ENCODE measurements at regions not wholly inside any gene's neighbourhood (a gene's known extent, or its start where the extent isn't known, plus 50 kb on each side); places are given as distances from the start of the nearest gene placed in this dataset.

DNA sequence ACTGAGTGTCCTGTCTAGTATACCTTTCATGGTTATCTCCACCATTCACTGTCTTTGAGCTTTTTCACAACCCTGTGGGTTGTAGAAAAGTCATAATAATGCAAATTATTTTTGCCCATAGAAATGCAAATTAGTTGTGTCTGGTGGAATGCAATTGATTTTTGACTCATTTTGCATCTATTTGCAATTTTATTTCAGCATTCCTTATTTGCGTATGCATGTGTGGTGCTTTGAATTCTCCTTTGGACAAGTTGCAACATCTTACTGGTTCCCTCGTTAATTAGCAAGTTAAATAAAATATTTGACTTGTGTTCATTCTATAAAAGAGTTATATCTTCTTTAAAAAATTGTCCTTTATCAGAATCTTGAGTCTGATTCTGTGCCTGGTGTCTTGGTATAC lies 297.3 kb upstream of the CASK start:
- Histone ChIP-seq H3F3A (ENCODE audit: low read depth) (no peaks in the 10 kb centered on the region), H3K4me1 (ENCODE audit: insufficient read depth, low read length, poor library complexity, severe bottlenecking) (no peaks in the 10 kb centered on the region), H4K20me1 (ENCODE audit: insufficient read depth, low read length, poor library complexity, severe bottlenecking) (no peaks in the 10 kb centered on the region), H3K9ac (ENCODE audit: low read depth, low read length, poor library complexity, severe bottlenecking) (no peak overlapping the region), H3K36me3 (ENCODE audit: insufficient read depth, low read length) (no peaks in the 10 kb centered on the region), H3K9me2 (replicated peaks; ENCODE audit: low read depth, low read length) (no peaks in the 10 kb centered on the region), H3K27me3 (ENCODE audit: insufficient read depth, low read length, poor library complexity, severe bottlenecking) (no peaks in the 10 kb centered on the region), H3K9me3 (ENCODE audit: insufficient read depth, low read depth, low read length) (no peaks in the 10 kb centered on the region), H3K4me3 (ENCODE audit: low read length, poor library complexity, severe bottlenecking) (no peak overlapping the region), H3K79me2 (ENCODE audit: insufficient read depth, low read length) (no peaks in the 10 kb centered on the region), H3K4me2 (ENCODE audit: low read depth, low read length, poor library complexity, severe bottlenecking) (no peak overlapping the region), H2AFZ (ENCODE audit: low read length) (no peak overlapping the region)
- TF ChIP-seq EZH2phosphoT487 (IDR thresholded peaks at IDR 0.05; ENCODE audit: borderline replicate concordance): no peak
- TF ChIP-seq, protein P1, sequence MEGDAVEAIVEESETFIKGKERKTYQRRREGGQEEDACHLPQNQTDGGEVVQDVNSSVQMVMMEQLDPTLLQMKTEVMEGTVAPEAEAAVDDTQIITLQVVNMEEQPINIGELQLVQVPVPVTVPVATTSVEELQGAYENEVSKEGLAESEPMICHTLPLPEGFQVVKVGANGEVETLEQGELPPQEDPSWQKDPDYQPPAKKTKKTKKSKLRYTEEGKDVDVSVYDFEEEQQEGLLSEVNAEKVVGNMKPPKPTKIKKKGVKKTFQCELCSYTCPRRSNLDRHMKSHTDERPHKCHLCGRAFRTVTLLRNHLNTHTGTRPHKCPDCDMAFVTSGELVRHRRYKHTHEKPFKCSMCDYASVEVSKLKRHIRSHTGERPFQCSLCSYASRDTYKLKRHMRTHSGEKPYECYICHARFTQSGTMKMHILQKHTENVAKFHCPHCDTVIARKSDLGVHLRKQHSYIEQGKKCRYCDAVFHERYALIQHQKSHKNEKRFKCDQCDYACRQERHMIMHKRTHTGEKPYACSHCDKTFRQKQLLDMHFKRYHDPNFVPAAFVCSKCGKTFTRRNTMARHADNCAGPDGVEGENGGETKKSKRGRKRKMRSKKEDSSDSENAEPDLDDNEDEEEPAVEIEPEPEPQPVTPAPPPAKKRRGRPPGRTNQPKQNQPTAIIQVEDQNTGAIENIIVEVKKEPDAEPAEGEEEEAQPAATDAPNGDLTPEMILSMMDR (conservative IDR thresholded peaks at IDR 0.05; ENCODE audit: low read length): no peak

- no peaks in the 10 kb centered on the region for H3K27me3 ChIP-seq (ENCODE audit: insufficient read depth, low read length, poor library complexity, severe bottlenecking)
- no peaks in the 10 kb centered on the region for H3K36me3 ChIP-seq (ENCODE audit: insufficient read depth, low read length)
- no peak overlapping the region for H3K9ac ChIP-seq (ENCODE audit: low read depth, low read length, poor library complexity, severe bottlenecking)
- no peak overlapping the region for H3K4me2 ChIP-seq (ENCODE audit: low read depth, low read length, poor library complexity, severe bottlenecking)
- no peaks in the 10 kb centered on the region for H4K20me1 ChIP-seq (ENCODE audit: insufficient read depth, low read length, poor library complexity, severe bottlenecking)
- no peaks in the 10 kb centered on the region for H3K9me2 ChIP-seq (replicated peaks; ENCODE audit: low read depth, low read length)
- no peak overlapping the region for H2AFZ ChIP-seq (ENCODE audit: low read length)
- H3K9me3 ChIP-seq (ENCODE audit: insufficient read depth, low read depth, low read length): no peaks in the 10 kb centered on the region
- no peaks in the 10 kb centered on the region for H3K4me1 ChIP-seq (ENCODE audit: insufficient read depth, low read length, poor library complexity, severe bottlenecking)
- H3K79me2 ChIP-seq (ENCODE audit: insufficient read depth, low read length): no peaks in the 10 kb centered on the region
- H3K4me3 ChIP-seq (ENCODE audit: low read length, poor library complexity, severe bottlenecking): no peak overlapping the region
- TF ChIP-seq, protein P1 (conservative IDR thresholded peaks at IDR 0.05; ENCODE audit: low read length): no peak
- TF ChIP-seq EZH2phosphoT487 (IDR thresholded peaks at IDR 0.05; ENCODE audit: borderline replicate concordance): no peak
- H3F3A ChIP-seq (ENCODE audit: low read depth): no peaks in the 10 kb centered on the region
These were observed 296.7 kb upstream of the CASK start for GRCh38 chrX:42220083-42220482.

- Histone ChIP-seq H3K4me2 (ENCODE audit: low read depth, low read length, poor library complexity, severe bottlenecking) (no peak overlapping the region), H3K9me3 (ENCODE audit: insufficient read depth, low read depth, low read length) (no peaks in the 10 kb centered on the region), H3K4me1 (ENCODE audit: insufficient read depth, low read length, poor library complexity, severe bottlenecking) (no peaks in the 10 kb centered on the region), H3F3A (ENCODE audit: low read depth) (no peaks in the 10 kb centered on the region), H3K9ac (ENCODE audit: low read depth, low read length, poor library complexity, severe bottlenecking) (no peak overlapping the region), H3K79me2 (ENCODE audit: insufficient read depth, low read length) (no peaks in the 10 kb centered on the region), H3K36me3 (ENCODE audit: insufficient read depth, low read length) (no peaks in the 10 kb centered on the region), H3K27me3 (ENCODE audit: insufficient read depth, low read length, poor library complexity, severe bottlenecking) (no peaks in the 10 kb centered on the region), H3K9me2 (replicated peaks; ENCODE audit: low read depth, low read length) (no peaks in the 10 kb centered on the region), H4K20me1 (ENCODE audit: insufficient read depth, low read length, poor library complexity, severe bottlenecking) (no peaks in the 10 kb centered on the region), H2AFZ (ENCODE audit: low read length) (no peak overlapping the region), H3K4me3 (ENCODE audit: low read length, poor library complexity, severe bottlenecking) (no peak overlapping the region)
- no peak for TF ChIP-seq EZH2phosphoT487 (IDR thresholded peaks at IDR 0.05; ENCODE audit: borderline replicate concordance)
- TF ChIP-seq, protein P1 (conservative IDR thresholded peaks at IDR 0.05; ENCODE audit: low read length): no peak
These were observed 295.9 kb upstream of the CASK start for GRCh38 chrX:42219231-42219630.

Measured in Loucy (cell line).